Loucy (cell line): ENCODE measurements at regions not wholly inside any gene's neighbourhood (a gene's known extent, or its start where the extent isn't known, plus 50 kb on each side); places are given as distances from the start of the nearest gene placed in this dataset.

Experiments
- H2AFZ ChIP-seq: fragments of 200-600 bp; sonication (generic); 2 replicates; pipeline ENCODE4 v1.6.0; 2016; ENCODE audit warnings: antibody characterized with exemption, mild to moderate bottlenecking, low read length, moderate library complexity
- H3F3A ChIP-seq: fragments of 200-600 bp; 2 replicates; pipeline ENCODE4 v1.6.0; 2016; ENCODE audit warnings: antibody characterized with exemption, low read depth, mild to moderate bottlenecking
- H3K27me3 ChIP-seq: fragments of 200-600 bp; sonication (generic); 2 replicates; pipeline ENCODE4 v1.6.1; 2014; ENCODE audit warnings: low read length, mild to moderate bottlenecking; ENCODE audit not compliant: insufficient read depth, poor library complexity, severe bottlenecking
- H3K36me3 ChIP-seq: fragments of 200-600 bp; sonication (generic); 2 replicates; pipeline ENCODE4 v1.6.1; 2016; ENCODE audit warnings: low read length; ENCODE audit not compliant: insufficient read depth
- H3K4me1 ChIP-seq: fragments of 200-600 bp; sonication (generic); 2 replicates; pipeline ENCODE4 v1.5.1; 2014; ENCODE audit warnings: low read length, mild to moderate bottlenecking; ENCODE audit not compliant: insufficient read depth, poor library complexity, severe bottlenecking
- H3K4me2 ChIP-seq: fragments of 200-600 bp; sonication (generic); 2 replicates; pipeline ENCODE4 v1.6.0; 2014; ENCODE audit warnings: antibody characterized with exemption, low read length, low read depth, mild to moderate bottlenecking; ENCODE audit not compliant: poor library complexity, severe bottlenecking
- H3K4me3 ChIP-seq: fragments of 200-600 bp; sonication (generic); 2 replicates; pipeline ENCODE4 v1.5.1; 2014; ENCODE audit warnings: low read length, mild to moderate bottlenecking, mixed read lengths; ENCODE audit not compliant: poor library complexity, severe bottlenecking
- H3K79me2 ChIP-seq: fragments of 200-600 bp; sonication (generic); 2 replicates; pipeline ENCODE4 v1.6.1; 2014; ENCODE audit warnings: low read length; ENCODE audit not compliant: insufficient read depth
- H3K9ac ChIP-seq: fragments of 200-600 bp; sonication (generic); 2 replicates; pipeline ENCODE4 v1.6.0; 2014; ENCODE audit warnings: mild to moderate bottlenecking, low read depth, low read length, moderate library complexity; ENCODE audit not compliant: poor library complexity, severe bottlenecking
- H3K9me2 ChIP-seq: fragments of 200-600 bp; sonication (generic); replicated peaks from 2 replicates; pipeline ENCODE4 v1.6.1; 2016; ENCODE audit warnings: low read depth, low read length, mixed read lengths
- H3K9me3 ChIP-seq: fragments of 200-600 bp; sonication (generic); 2 replicates; pipeline ENCODE4 v1.6.1; 2014; ENCODE audit warnings: mild to moderate bottlenecking, antibody characterized with exemption, low read length, low read depth; ENCODE audit not compliant: insufficient read depth
- H4K20me1 ChIP-seq: fragments of 200-600 bp; sonication (generic); 2 replicates; pipeline ENCODE4 v1.6.0; 2014; ENCODE audit warnings: antibody characterized with exemption, low read length, mild to moderate bottlenecking; ENCODE audit not compliant: insufficient read depth, poor library complexity, severe bottlenecking
- EZH2phosphoT487 ChIP-seq: fragments of 200-600 bp; IDR thresholded peaks from 2 replicates; pipeline ENCODE4 v1.6.1; 2018; ENCODE audit warnings: antibody characterized with exemption, mild to moderate bottlenecking, moderate library complexity, borderline replicate concordance
- TF ChIP-seq, protein P1 (sequence below): fragments of 200-600 bp; sonication (generic); conservative IDR thresholded peaks from 2 replicates; pipeline ENCODE4 v1.5.1; 2014; ENCODE audit warnings: mild to moderate bottlenecking, antibody characterized with exemption, low read length

DNA sequence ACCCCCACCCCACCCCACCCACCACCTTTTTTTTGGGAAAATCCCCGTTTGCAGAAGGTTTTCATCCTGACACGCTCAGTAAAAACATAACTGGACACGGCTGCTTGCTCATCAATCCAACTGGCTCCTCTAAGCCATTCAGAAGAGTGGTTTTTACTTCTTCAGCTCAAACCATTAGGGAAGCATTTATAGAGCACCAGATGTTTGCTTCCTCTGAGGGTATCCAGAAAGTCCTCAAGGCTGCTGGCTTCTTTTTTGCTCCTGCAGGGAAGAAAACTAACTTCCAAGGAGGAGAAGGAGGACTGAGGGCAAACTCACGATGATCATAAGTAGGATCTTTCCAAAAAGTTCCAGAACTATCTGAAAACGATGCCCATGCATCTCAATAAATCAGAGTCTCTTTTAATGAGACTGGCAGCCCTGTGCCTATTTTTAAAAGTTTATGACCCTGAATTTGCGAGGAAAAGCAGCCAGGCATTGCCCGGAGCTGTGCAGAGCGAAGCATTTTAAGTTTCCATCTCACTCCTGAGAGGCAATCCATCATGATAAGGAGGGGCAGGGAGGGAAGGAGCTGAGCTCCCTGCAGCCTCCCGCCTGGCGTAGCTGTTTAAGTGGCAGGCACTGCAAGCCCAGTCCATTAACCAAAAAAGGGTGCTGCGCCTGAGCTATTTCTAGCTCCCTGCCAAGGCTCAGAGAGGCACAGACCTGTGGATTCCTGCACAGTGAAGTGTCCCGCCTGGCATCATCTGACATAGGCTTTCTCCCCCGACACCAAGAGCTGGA lies 146.3 kb upstream of the FOXF1 start:
- no peak overlapping the region for H3K9ac ChIP-seq
- H3K36me3 ChIP-seq, result no peaks in the 10 kb centered on the region
- no peak overlapping the region for H3K4me2 ChIP-seq
- H2AFZ ChIP-seq, result no peak overlapping the region
- H3K4me1 ChIP-seq, result no peaks in the 10 kb centered on the region
- H3K9me2 ChIP-seq, result no peaks in the 10 kb centered on the region
- TF ChIP-seq, protein P1, sequence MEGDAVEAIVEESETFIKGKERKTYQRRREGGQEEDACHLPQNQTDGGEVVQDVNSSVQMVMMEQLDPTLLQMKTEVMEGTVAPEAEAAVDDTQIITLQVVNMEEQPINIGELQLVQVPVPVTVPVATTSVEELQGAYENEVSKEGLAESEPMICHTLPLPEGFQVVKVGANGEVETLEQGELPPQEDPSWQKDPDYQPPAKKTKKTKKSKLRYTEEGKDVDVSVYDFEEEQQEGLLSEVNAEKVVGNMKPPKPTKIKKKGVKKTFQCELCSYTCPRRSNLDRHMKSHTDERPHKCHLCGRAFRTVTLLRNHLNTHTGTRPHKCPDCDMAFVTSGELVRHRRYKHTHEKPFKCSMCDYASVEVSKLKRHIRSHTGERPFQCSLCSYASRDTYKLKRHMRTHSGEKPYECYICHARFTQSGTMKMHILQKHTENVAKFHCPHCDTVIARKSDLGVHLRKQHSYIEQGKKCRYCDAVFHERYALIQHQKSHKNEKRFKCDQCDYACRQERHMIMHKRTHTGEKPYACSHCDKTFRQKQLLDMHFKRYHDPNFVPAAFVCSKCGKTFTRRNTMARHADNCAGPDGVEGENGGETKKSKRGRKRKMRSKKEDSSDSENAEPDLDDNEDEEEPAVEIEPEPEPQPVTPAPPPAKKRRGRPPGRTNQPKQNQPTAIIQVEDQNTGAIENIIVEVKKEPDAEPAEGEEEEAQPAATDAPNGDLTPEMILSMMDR, result no peak
- no peak for TF ChIP-seq EZH2phosphoT487
- H3K79me2 ChIP-seq, result no peaks in the 10 kb centered on the region
- no peaks in the 10 kb centered on the region for H3K9me3 ChIP-seq
- no peaks in the 10 kb centered on the region for H3K27me3 ChIP-seq
- H3K4me3 ChIP-seq, result no peak overlapping the region
- no peaks in the 10 kb centered on the region for H3F3A ChIP-seq
- H4K20me1 ChIP-seq, result no peaks in the 10 kb centered on the region

DNA sequence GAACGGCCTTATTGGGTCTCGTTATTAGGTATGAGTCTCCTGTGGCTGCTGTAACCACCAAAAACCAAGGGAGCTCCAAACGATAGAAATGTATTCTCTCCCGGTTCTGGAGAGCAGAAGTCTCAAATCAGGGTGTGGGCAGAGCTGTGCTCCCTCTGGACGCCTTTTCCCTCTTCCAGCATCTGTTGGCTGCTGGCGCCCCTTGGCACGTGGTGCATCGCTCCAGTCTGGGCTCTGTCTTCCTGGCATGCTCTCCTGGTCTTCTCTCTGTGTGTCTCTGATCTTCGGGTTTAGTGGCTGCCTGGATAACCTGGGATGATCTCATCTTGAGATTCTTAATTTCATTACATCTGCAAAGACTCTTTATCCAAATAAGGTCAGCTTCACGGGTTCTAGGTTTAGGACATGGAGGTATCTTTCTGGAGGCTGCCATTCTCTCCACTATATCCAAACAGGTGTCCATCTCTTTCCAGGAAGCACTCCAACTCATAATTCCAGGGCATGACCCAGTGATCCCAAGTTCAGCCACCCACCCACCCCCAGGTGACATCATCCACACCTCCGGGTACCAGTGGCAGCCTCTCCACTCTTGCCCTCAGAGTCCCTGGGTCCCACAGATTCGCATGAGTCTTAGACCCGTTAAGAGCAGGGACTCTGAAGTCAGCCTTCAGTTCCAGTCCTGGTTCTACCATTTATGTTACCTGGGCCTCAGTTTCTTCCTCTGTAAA lies 145.5 kb upstream of the FOXF1 start:
- Histone ChIP-seq H3K9ac (no peak overlapping the region), H3F3A (no peaks in the 10 kb centered on the region), H3K27me3 (no peaks in the 10 kb centered on the region), H3K4me2 (no peak overlapping the region), H3K36me3 (no peaks in the 10 kb centered on the region), H3K4me1 (no peaks in the 10 kb centered on the region), H2AFZ (no peak overlapping the region), H4K20me1 (no peaks in the 10 kb centered on the region), H3K79me2 (no peaks in the 10 kb centered on the region), H3K9me3 (no peaks in the 10 kb centered on the region), H3K4me3 (no peak overlapping the region), H3K9me2 (no peaks in the 10 kb centered on the region)
- TF ChIP-seq EZH2phosphoT487, result no peak
- TF ChIP-seq, protein P1, result no peak

DNA sequence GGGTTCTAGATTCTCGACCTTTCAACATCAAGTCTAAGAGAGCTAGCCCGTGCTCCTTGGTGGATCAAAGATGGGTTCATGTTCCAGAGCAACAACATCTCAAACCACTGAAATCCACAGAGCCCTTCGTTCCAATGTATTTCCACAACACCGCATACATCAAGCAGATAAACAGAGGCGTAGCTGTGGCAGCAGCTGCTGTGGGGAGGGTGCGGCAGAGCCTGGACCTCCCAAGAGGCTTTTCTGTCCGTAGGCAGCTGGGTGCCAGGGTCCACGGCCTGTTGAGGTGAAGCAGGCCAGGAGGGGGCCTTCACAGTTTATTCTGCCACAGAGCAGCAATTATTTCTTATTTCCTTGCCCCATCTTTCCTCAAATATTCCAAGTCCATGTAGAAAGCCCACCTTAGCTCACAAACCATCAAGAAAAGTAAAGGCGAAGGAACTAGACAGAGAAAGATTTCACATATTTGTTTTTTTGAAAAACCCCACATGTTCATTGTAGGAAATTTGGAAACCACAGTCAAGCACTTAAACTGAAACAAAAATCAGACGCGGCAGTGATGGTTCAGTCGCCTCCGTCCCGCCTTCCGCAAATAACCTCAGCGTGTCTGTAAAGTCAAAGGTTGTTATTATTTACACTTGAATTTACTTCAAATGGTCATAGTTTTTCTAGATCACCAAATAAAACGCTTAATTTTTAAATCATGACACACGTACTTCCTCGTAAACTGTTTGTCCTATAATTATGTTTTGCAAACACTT lies 144.6 kb upstream of the FOXF1 start:
- TF ChIP-seq, protein P1, result no peak
- no peak for TF ChIP-seq EZH2phosphoT487
- H3K4me1 ChIP-seq, result no peaks in the 10 kb centered on the region
- no peaks in the 10 kb centered on the region for H3K27me3 ChIP-seq

More for the DNA sequence above, 144.6 kb upstream of the FOXF1 start:
- Histone ChIP-seq H3K4me3 (no peak overlapping the region), H3K79me2 (no peaks in the 10 kb centered on the region), H3K36me3 (no peaks in the 10 kb centered on the region), H3K4me2 (no peak overlapping the region), H2AFZ (no peak overlapping the region), H3K9me2 (no peaks in the 10 kb centered on the region), H3K9ac (no peak overlapping the region), H4K20me1 (no peaks in the 10 kb centered on the region), H3F3A (no peaks in the 10 kb centered on the region), H3K9me3 (no peaks in the 10 kb centered on the region)
